ENCODE measurements at regions not wholly inside any gene's neighbourhood (a gene's known extent, or its start where the extent isn't known, plus 50 kb on each side); places are given as distances from the start of the nearest gene placed in this dataset.

GRCh38 chr2:860259-860855 lies 90.3 kb upstream of the SNTG2 start:
- peak; percentile 53 for DNase-seq (ENCODE audit: low spot score)

- no peak for DNase-seq (ENCODE audit: low spot score)
Measured at GRCh38 chr2:858646-859045, 92.0 kb upstream of the SNTG2 start.

GRCh38 chr2:857937-858336 lies 92.7 kb upstream of the SNTG2 start:
- DNase-seq (ENCODE audit: low spot score): no peak

GRCh38 chr2:857081-857480 lies 93.6 kb upstream of the SNTG2 start:
- no peak for DNase-seq (ENCODE audit: low spot score)

GRCh38 chr2:856456-856855 lies 94.2 kb upstream of the SNTG2 start:
- no peak for DNase-seq (ENCODE audit: low spot score)

- DNase-seq (ENCODE audit: low spot score): no peak
Measured at GRCh38 chr2:856041-856440, 94.6 kb upstream of the SNTG2 start.

GRCh38 chr2:855177-855576 lies 95.5 kb upstream of the SNTG2 start:
- DNase-seq (ENCODE audit: low spot score): no peak

GRCh38 chr2:854460-854859 lies 96.2 kb upstream of the SNTG2 start:
- DNase-seq (ENCODE audit: low spot score): no peak

- no peak for DNase-seq (ENCODE audit: low spot score)
Measured at GRCh38 chr2:853203-853870, 97.3 kb upstream of the SNTG2 start.

GRCh38 chr2:852168-852567 lies 98.5 kb upstream of the SNTG2 start:
- DNase-seq (ENCODE audit: low spot score): no peak

GRCh38 chr2:851680-852079 lies 99.0 kb upstream of the SNTG2 start:
- DNase-seq (ENCODE audit: low spot score): no peak

- no peak for DNase-seq (ENCODE audit: low spot score)
Measured at GRCh38 chr2:851078-851477, 99.6 kb upstream of the SNTG2 start.

GRCh38 chr2:850429-850828 lies 100.2 kb upstream of the SNTG2 start:
- no peak for DNase-seq (ENCODE audit: low spot score)

GRCh38 chr2:848099-848498 lies 102.5 kb upstream of the SNTG2 start:
- DNase-seq (ENCODE audit: low spot score): no peak

GRCh38 chr2:847669-848068 lies 103.0 kb upstream of the SNTG2 start:
- no peak for DNase-seq (ENCODE audit: low spot score)

GRCh38 chr2:844715-845114 lies 105.9 kb upstream of the SNTG2 start:
- DNase-seq (ENCODE audit: low spot score): no peak

- no peak for DNase-seq (ENCODE audit: low spot score)
Measured at GRCh38 chr2:842151-842803, 108.4 kb upstream of the SNTG2 start.

GRCh38 chr2:841036-841435 lies 109.6 kb upstream of the SNTG2 start:
- no peak for DNase-seq (ENCODE audit: low spot score)

- DNase-seq (ENCODE audit: low spot score): no peak
Measured at GRCh38 chr2:834233-834632, 116.4 kb upstream of the SNTG2 start.

- DNase-seq (ENCODE audit: low spot score): no peak
Measured at GRCh38 chr2:833180-833579, 117.5 kb upstream of the SNTG2 start.

GRCh38 chr2:832635-833034 lies 118.0 kb upstream of the SNTG2 start:
- DNase-seq (ENCODE audit: low spot score): no peak

- DNase-seq (ENCODE audit: low spot score): no peak
Measured at GRCh38 chr2:831622-832021, 119.0 kb upstream of the SNTG2 start.

- no peak for DNase-seq (ENCODE audit: low spot score)
Measured at GRCh38 chr2:831225-831536, 119.5 kb upstream of the SNTG2 start.

All from left forelimb (tissue), 1 donor.